Fibroblast of skin of back (primary cell): ENCODE measurements at regions not wholly inside any gene's neighbourhood (a gene's known extent, or its start where the extent isn't known, plus 50 kb on each side); places are given as distances from the start of the nearest gene placed in this dataset.

Experiments
- DNase-seq: peaks from one replicate; pipeline ENCODE4 v3.0.0-alpha.2; 2013

- no peak for DNase-seq
These were observed 298.5 kb downstream of the GLRX3 start for GRCh38 chr10:130434446-130435385.

- DNase-seq: no peak
These were observed 299.8 kb downstream of the GLRX3 start for GRCh38 chr10:130435961-130436360.

GRCh38 chr10:130438861-130439260 lies 302.7 kb downstream of the GLRX3 start:
- no peak for DNase-seq

GRCh38 chr10:130439766-130440165 lies 303.6 kb downstream of the GLRX3 start:
- DNase-seq: no peak

GRCh38 chr10:130440494-130440893 lies 304.3 kb downstream of the GLRX3 start:
- no peak for DNase-seq

GRCh38 chr10:130440971-130441370 lies 304.8 kb downstream of the GLRX3 start:
- DNase-seq: no peak

GRCh38 chr10:130443066-130443465 lies 306.9 kb downstream of the GLRX3 start:
- no peak for DNase-seq

- DNase-seq: no peak
These were observed 317.0 kb downstream of the GLRX3 start for GRCh38 chr10:130453036-130453720.

- no peak for DNase-seq
These were observed 317.7 kb downstream of the GLRX3 start for GRCh38 chr10:130453721-130454542.

- DNase-seq: no peak
These were observed 318.4 kb downstream of the GLRX3 start for GRCh38 chr10:130454543-130455000.

GRCh38 chr10:130455111-130455695 lies 319.0 kb downstream of the GLRX3 start:
- DNase-seq: no peak

GRCh38 chr10:130455791-130456190 lies 319.6 kb downstream of the GLRX3 start:
- no peak for DNase-seq

- no peak for DNase-seq
These were observed 320.4 kb downstream of the GLRX3 start for GRCh38 chr10:130456616-130457015.

- no peak for DNase-seq
These were observed 322.3 kb downstream of the GLRX3 start for GRCh38 chr10:130458509-130458908.

GRCh38 chr10:130459011-130459410 lies 322.8 kb downstream of the GLRX3 start:
- no peak for DNase-seq

- no peak for DNase-seq
These were observed 323.8 kb downstream of the GLRX3 start for GRCh38 chr10:130459851-130460490.

- DNase-seq: no peak
These were observed 325.4 kb downstream of the GLRX3 start for GRCh38 chr10:130461631-130462030.

GRCh38 chr10:130463104-130463875 lies 327.1 kb downstream of the GLRX3 start:
- no peak for DNase-seq

- DNase-seq: no peak
These were observed 327.7 kb downstream of the GLRX3 start for GRCh38 chr10:130463876-130464364.

- DNase-seq: no peak
These were observed 328.2 kb downstream of the GLRX3 start for GRCh38 chr10:130464426-130464825.
